GM23338 (cell line): ENCODE measurements at regions not wholly inside any gene's neighbourhood (a gene's known extent, or its start where the extent isn't known, plus 50 kb on each side); places are given as distances from the start of the nearest gene placed in this dataset.

Experiments
- ATAC-seq: fragments of 200-7000 bp; cut with Tn5 transposase; 3 replicates; pipeline ENCODE4 v1.9.1; 2020
- DNase-seq: peaks from one replicate; pipeline ENCODE4 v3.0.0-alpha.2; 2015; ENCODE audit warnings: low spot score
- H2AFZ ChIP-seq: fragments of 200-600 bp; sonication (generic); 2 replicates; pipeline ENCODE4 v1.8.0; 2016; ENCODE audit warnings: antibody characterized with exemption, mild to moderate bottlenecking, moderate library complexity
- H3F3A ChIP-seq: fragments of 200-600 bp; sonication (generic); replicated peaks from 2 replicates; pipeline ENCODE4 v1.8.0; 2017; ENCODE audit warnings: antibody characterized with exemption, mixed run types, low read depth
- H3K27ac ChIP-seq: fragments of 200-600 bp; sonication (generic); 2 replicates; pipeline ENCODE4 v1.6.1; 2016; ENCODE audit warnings: low read depth
- H3K27me3 ChIP-seq: fragments of 200-600 bp; sonication (generic); 2 replicates; pipeline ENCODE4 v1.8.0; 2016; ENCODE audit warnings: mild to moderate bottlenecking, mixed run types, moderate library complexity; ENCODE audit not compliant: insufficient read depth
- H3K36me3 ChIP-seq: fragments of 200-600 bp; sonication (generic); 2 replicates; pipeline ENCODE4 v1.8.0; 2016; ENCODE audit warnings: mild to moderate bottlenecking; ENCODE audit not compliant: insufficient read depth
- H3K4me1 ChIP-seq: fragments of 200-600 bp; sonication (generic); 2 replicates; pipeline ENCODE4 v1.8.0; 2016; ENCODE audit warnings: mild to moderate bottlenecking, moderate library complexity; ENCODE audit not compliant: insufficient read depth
- H3K4me2 ChIP-seq: fragments of 200-600 bp; sonication (generic); 2 replicates; pipeline ENCODE4 v1.7.1; 2017; ENCODE audit warnings: mixed run types
- H3K4me3 ChIP-seq: fragments of 200-600 bp; sonication (generic); 2 replicates; pipeline ENCODE4 v1.6.1; 2016; ENCODE audit warnings: mixed run types
- H3K79me2 ChIP-seq: fragments of 200-600 bp; sonication (generic); replicated peaks from 2 replicates; pipeline ENCODE4 v1.8.0; 2017; ENCODE audit warnings: mild to moderate bottlenecking; ENCODE audit not compliant: insufficient read depth
- H3K9me2 ChIP-seq: fragments of 200-600 bp; sonication (generic); 2 replicates; pipeline ENCODE4 v1.8.0; 2017; ENCODE audit not compliant: insufficient read depth
- H4K20me1 ChIP-seq: fragments of 200-600 bp; sonication (generic); replicated peaks from 2 replicates; pipeline ENCODE4 v1.8.0; 2017; ENCODE audit warnings: mild to moderate bottlenecking; ENCODE audit not compliant: insufficient read depth
- H3K27ac Mint-ChIP-seq: 2 replicates; pipeline ENCODE4 v1.8.0; 2020; ENCODE audit warnings: inconsistent platforms, mild to moderate bottlenecking, moderate library complexity, mixed read lengths
- H3K27me3 Mint-ChIP-seq: 3 replicates; pipeline ENCODE4 v1.8.0; 2022; ENCODE audit warnings: low read depth, mild to moderate bottlenecking, moderate library complexity, mixed read lengths, inconsistent platforms; ENCODE audit not compliant: insufficient read depth, poor library complexity
- H3K36me3 Mint-ChIP-seq: 3 replicates; pipeline ENCODE4 v1.8.0; 2021; ENCODE audit warnings: low read depth, mild to moderate bottlenecking, inconsistent platforms, moderate library complexity, mixed read lengths
- H3K4me1 Mint-ChIP-seq: 3 replicates; pipeline ENCODE4 v1.8.0; 2020; ENCODE audit warnings: mild to moderate bottlenecking, inconsistent platforms, mixed read lengths
- H3K4me3 Mint-ChIP-seq: 3 replicates; pipeline ENCODE4 v1.8.0; 2021; ENCODE audit warnings: moderate library complexity, mild to moderate bottlenecking, inconsistent platforms, mixed read lengths
- H3K9me3 Mint-ChIP-seq: 3 replicates; pipeline ENCODE4 v1.8.0; 2020; ENCODE audit warnings: moderate library complexity, mild to moderate bottlenecking, inconsistent platforms, mixed read lengths
- CREB1 ChIP-seq: fragments of 250-450 bp; sonication (Bioruptor Pico); IDR thresholded peaks from 2 replicates; pipeline ENCODE4 v1.5.0; 2020; ENCODE audit warnings: low read depth, mild to moderate bottlenecking, moderate library complexity
- EZH2 ChIP-seq: fragments of 200-600 bp; sonication (generic); IDR thresholded peaks from one replicate; pipeline ENCODE4 v1.8.0; 2017; ENCODE audit warnings: antibody characterized with exemption, mild to moderate bottlenecking, low read depth; ENCODE audit not compliant: unreplicated experiment
- EZH2phosphoT487 ChIP-seq: fragments of 200-600 bp; sonication (generic); IDR thresholded peaks from one replicate; pipeline ENCODE4 v1.8.1; 2018; ENCODE audit warnings: antibody characterized with exemption; ENCODE audit not compliant: unreplicated experiment
- JUNB ChIP-seq: IDR thresholded peaks from one replicate; pipeline ENCODE4 v1.6.1; 2016; ENCODE audit warnings: antibody characterized with exemption; ENCODE audit not compliant: unreplicated experiment
- NANOG ChIP-seq: IDR thresholded peaks from 2 replicates; pipeline ENCODE4 v1.6.1; 2016; ENCODE audit warnings: antibody characterized with exemption, borderline replicate concordance
- POLR2AphosphoS5 ChIP-seq: IDR thresholded peaks from 2 replicates; pipeline ENCODE4 v1.6.1; 2016; ENCODE audit warnings: antibody characterized with exemption, low read depth
- STAT1 ChIP-seq: IDR thresholded peaks from one replicate; pipeline ENCODE4 v1.6.1; 2016; ENCODE audit warnings: antibody characterized with exemption; ENCODE audit not compliant: unreplicated experiment
- ZNF114 ChIP-seq: fragments of 250-450 bp; sonication (Bioruptor Pico); IDR thresholded peaks from 2 replicates; pipeline ENCODE4 v1.5.0; 2020; ENCODE audit warnings: mild to moderate bottlenecking, moderate library complexity
- ZNF331 ChIP-seq: fragments of 250-450 bp; sonication (Bioruptor Pico); IDR thresholded peaks from 2 replicates; pipeline ENCODE4 v1.5.0; 2020; ENCODE audit warnings: low read depth, mild to moderate bottlenecking, moderate library complexity
- TF ChIP-seq, protein P1 (sequence below): fragments of 250-450 bp; sonication (Bioruptor Pico); IDR thresholded peaks from 2 replicates; pipeline ENCODE4 v1.5.0; 2020; ENCODE audit warnings: mild to moderate bottlenecking, moderate library complexity
- TF ChIP-seq, protein P2 (sequence below): IDR thresholded peaks from 2 replicates; pipeline ENCODE4 v1.6.1; 2016; ENCODE audit warnings: antibody characterized with exemption
- TF ChIP-seq, protein P3 (sequence below), 2 experiments: fragments of 200-600 bp in 1 of 2; sonication (generic) in 1 of 2; conservative IDR thresholded peaks; 2 replicates each; pipeline versions ENCODE4 v1.5.1 to v1.6.1; 2016 to 2017; ENCODE audit warnings: antibody characterized with exemption in 2 of 2, low read depth in 2 of 2, mild to moderate bottlenecking in 2 of 2, moderate library complexity in 1 of 2
- TF ChIP-seq, protein P4 (sequence below): IDR thresholded peaks from one replicate; pipeline ENCODE4 v1.6.1; 2018; ENCODE audit warnings: antibody characterized with exemption; ENCODE audit not compliant: unreplicated experiment

DNA sequence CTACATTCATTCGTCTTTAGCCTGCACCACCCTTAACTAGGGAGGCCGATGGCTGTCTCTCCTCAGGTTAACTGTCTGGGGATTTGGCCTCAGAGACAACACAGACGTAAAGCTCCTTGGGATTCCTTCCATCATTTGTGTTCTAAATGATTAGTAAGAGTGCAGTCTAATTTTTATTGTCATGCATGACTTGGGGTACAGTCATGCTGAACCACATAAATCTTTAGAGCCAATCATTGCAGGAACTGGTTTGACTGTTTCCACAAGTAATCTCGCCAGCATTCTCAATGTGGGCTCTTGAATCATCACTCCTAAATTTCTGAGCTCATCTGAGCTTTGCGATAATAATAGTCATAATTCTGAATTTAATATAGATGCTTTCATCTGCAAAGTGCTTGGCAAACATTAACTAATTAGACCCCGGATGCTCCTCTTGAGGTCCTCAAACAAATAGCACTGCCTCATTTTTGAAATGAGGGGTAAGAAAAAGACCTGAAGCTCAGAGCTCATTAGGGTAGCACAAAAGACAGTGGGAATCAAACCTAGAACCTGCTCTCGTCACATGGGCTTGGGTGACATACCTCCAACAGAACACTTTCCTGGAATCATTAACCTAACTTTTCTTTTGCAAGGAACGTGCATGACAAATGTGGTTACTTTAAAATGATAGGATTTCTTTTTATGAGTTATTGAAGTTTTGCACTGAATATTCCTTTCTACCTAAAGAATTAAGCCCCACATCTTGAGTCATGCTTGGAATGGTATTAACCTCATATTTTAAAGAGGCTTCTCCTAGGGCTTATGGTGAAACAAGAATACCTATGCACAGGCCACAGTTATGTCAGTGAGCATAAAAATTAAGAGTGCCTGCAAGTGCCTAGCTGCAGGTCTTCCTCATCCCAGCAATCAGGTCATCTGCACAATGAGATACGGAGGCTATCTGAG, 118.9 kb upstream of the NRP1 start:
- H4K20me1 ChIP-seq: no peaks in the 10 kb centered on the region
- no peak overlapping the region for H3K4me3 ChIP-seq
- no peaks in the 10 kb centered on the region for H3K4me1 ChIP-seq
- H3K9me2 ChIP-seq: no peaks in the 10 kb centered on the region
- H3K36me3 Mint-ChIP-seq: no peaks in the 10 kb centered on the region
- H2AFZ ChIP-seq: no peak overlapping the region
- H3K27me3 Mint-ChIP-seq: no peaks in the 10 kb centered on the region
- TF ChIP-seq, protein P1, sequence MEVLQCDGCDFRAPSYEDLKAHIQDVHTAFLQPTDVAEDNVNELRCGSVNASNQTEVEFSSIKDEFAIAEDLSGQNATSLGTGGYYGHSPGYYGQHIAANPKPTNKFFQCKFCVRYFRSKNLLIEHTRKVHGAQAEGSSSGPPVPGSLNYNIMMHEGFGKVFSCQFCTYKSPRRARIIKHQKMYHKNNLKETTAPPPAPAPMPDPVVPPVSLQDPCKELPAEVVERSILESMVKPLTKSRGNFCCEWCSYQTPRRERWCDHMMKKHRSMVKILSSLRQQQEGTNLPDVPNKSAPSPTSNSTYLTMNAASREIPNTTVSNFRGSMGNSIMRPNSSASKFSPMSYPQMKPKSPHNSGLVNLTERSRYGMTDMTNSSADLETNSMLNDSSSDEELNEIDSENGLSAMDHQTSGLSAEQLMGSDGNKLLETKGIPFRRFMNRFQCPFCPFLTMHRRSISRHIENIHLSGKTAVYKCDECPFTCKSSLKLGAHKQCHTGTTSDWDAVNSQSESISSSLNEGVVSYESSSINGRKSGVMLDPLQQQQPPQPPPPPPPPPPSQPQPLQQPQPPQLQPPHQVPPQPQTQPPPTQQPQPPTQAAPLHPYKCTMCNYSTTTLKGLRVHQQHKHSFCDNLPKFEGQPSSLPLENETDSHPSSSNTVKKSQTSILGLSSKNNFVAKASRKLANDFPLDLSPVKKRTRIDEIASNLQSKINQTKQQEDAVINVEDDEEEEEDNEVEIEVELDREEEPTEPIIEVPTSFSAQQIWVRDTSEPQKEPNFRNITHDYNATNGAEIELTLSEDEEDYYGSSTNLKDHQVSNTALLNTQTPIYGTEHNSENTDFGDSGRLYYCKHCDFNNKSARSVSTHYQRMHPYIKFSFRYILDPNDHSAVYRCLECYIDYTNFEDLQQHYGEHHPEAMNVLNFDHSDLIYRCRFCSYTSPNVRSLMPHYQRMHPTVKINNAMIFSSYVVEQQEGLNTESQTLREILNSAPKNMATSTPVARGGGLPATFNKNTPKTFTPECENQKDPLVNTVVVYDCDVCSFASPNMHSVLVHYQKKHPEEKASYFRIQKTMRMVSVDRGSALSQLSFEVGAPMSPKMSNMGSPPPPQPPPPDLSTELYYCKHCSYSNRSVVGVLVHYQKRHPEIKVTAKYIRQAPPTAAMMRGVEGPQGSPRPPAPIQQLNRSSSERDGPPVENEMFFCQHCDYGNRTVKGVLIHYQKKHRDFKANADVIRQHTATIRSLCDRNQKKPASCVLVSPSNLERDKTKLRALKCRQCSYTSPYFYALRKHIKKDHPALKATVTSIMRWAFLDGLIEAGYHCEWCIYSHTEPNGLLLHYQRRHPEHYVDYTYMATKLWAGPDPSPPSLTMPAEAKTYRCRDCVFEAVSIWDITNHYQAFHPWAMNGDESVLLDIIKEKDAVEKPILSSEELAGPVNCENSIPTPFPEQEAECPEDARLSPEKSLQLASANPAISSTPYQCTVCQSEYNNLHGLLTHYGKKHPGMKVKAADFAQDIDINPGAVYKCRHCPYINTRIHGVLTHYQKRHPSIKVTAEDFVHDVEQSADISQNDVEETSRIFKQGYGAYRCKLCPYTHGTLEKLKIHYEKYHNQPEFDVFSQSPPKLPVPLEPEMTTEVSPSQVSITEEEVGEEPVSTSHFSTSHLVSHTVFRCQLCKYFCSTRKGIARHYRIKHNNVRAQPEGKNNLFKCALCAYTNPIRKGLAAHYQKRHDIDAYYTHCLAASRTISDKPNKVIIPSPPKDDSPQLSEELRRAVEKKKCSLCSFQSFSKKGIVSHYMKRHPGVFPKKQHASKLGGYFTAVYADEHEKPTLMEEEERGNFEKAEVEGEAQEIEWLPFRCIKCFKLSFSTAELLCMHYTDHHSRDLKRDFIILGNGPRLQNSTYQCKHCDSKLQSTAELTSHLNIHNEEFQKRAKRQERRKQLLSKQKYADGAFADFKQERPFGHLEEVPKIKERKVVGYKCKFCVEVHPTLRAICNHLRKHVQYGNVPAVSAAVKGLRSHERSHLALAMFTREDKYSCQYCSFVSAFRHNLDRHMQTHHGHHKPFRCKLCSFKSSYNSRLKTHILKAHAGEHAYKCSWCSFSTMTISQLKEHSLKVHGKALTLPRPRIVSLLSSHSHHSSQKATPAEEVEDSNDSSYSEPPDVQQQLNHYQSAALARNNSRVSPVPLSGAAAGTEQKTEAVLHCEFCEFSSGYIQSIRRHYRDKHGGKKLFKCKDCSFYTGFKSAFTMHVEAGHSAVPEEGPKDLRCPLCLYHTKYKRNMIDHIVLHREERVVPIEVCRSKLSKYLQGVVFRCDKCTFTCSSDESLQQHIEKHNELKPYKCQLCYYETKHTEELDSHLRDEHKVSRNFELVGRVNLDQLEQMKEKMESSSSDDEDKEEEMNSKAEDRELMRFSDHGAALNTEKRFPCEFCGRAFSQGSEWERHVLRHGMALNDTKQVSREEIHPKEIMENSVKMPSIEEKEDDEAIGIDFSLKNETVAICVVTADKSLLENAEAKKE (CRISPR knock-in tag): no peak
- TF ChIP-seq CREB1 (CRISPR knock-in tag): no peak
- TF ChIP-seq, protein P2, sequence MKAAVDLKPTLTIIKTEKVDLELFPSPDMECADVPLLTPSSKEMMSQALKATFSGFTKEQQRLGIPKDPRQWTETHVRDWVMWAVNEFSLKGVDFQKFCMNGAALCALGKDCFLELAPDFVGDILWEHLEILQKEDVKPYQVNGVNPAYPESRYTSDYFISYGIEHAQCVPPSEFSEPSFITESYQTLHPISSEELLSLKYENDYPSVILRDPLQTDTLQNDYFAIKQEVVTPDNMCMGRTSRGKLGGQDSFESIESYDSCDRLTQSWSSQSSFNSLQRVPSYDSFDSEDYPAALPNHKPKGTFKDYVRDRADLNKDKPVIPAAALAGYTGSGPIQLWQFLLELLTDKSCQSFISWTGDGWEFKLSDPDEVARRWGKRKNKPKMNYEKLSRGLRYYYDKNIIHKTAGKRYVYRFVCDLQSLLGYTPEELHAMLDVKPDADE: no peak
- no peak for TF ChIP-seq STAT1
- TF ChIP-seq, protein P3, sequence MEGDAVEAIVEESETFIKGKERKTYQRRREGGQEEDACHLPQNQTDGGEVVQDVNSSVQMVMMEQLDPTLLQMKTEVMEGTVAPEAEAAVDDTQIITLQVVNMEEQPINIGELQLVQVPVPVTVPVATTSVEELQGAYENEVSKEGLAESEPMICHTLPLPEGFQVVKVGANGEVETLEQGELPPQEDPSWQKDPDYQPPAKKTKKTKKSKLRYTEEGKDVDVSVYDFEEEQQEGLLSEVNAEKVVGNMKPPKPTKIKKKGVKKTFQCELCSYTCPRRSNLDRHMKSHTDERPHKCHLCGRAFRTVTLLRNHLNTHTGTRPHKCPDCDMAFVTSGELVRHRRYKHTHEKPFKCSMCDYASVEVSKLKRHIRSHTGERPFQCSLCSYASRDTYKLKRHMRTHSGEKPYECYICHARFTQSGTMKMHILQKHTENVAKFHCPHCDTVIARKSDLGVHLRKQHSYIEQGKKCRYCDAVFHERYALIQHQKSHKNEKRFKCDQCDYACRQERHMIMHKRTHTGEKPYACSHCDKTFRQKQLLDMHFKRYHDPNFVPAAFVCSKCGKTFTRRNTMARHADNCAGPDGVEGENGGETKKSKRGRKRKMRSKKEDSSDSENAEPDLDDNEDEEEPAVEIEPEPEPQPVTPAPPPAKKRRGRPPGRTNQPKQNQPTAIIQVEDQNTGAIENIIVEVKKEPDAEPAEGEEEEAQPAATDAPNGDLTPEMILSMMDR (conservative IDR thresholded peaks at IDR 0.05; ENCODE audit: low read depth in 2 of 2): no peak
- TF ChIP-seq JUNB: no peak
- TF ChIP-seq, protein P4, sequence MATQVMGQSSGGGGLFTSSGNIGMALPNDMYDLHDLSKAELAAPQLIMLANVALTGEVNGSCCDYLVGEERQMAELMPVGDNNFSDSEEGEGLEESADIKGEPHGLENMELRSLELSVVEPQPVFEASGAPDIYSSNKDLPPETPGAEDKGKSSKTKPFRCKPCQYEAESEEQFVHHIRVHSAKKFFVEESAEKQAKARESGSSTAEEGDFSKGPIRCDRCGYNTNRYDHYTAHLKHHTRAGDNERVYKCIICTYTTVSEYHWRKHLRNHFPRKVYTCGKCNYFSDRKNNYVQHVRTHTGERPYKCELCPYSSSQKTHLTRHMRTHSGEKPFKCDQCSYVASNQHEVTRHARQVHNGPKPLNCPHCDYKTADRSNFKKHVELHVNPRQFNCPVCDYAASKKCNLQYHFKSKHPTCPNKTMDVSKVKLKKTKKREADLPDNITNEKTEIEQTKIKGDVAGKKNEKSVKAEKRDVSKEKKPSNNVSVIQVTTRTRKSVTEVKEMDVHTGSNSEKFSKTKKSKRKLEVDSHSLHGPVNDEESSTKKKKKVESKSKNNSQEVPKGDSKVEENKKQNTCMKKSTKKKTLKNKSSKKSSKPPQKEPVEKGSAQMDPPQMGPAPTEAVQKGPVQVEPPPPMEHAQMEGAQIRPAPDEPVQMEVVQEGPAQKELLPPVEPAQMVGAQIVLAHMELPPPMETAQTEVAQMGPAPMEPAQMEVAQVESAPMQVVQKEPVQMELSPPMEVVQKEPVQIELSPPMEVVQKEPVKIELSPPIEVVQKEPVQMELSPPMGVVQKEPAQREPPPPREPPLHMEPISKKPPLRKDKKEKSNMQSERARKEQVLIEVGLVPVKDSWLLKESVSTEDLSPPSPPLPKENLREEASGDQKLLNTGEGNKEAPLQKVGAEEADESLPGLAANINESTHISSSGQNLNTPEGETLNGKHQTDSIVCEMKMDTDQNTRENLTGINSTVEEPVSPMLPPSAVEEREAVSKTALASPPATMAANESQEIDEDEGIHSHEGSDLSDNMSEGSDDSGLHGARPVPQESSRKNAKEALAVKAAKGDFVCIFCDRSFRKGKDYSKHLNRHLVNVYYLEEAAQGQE: no peak
- TF ChIP-seq EZH2: no peak
- no peak for TF ChIP-seq NANOG
- no peak for TF ChIP-seq EZH2phosphoT487
- no peak for TF ChIP-seq ZNF114 (CRISPR knock-in tag)
- TF ChIP-seq ZNF331 (CRISPR knock-in tag): no peak
- no peak for TF ChIP-seq POLR2AphosphoS5
- no peaks in the 10 kb centered on the region for H3K4me1 Mint-ChIP-seq
- H3K4me2 ChIP-seq: no peak overlapping the region
- H3K4me3 Mint-ChIP-seq: no peak overlapping the region
- H3K79me2 ChIP-seq: no peaks in the 10 kb centered on the region
- ATAC-seq (no peak), DNase-seq (no peak)
- no peak overlapping the region for H3K27ac ChIP-seq
- H3K27ac Mint-ChIP-seq: no peak overlapping the region
- H3F3A ChIP-seq: no peaks in the 10 kb centered on the region
- no peaks in the 10 kb centered on the region for H3K36me3 ChIP-seq
- H3K27me3 ChIP-seq: no peaks in the 10 kb centered on the region
- peaks cover 5% of the 10 kb centered on the region; the same call in 2 of the 3 replicates for H3K9me3 Mint-ChIP-seq
